Tibial nerve (tissue), 4 donors: ENCODE measurements at regions not wholly inside any gene's neighbourhood (a gene's known extent, or its start where the extent isn't known, plus 50 kb on each side); places are given as distances from the start of the nearest gene placed in this dataset.

Source experiments
- CTCF ChIP-seq, 5 experiments: fragments of 200-600 bp in 3 of 5; fragments of 450-650 bp in 2 of 5; sonication (generic) in 3 of 5; IDR thresholded peaks; one replicate each; pipeline ENCODE4 v1.5.1; 2016 to 2019; ENCODE audit warnings: antibody characterized with exemption in 5 of 5, mild to moderate bottlenecking in 3 of 5, moderate library complexity in 2 of 5
- EP300 ChIP-seq, 2 donors: sonication (generic); formaldehyde crosslinking; IDR thresholded peaks; one replicate each; pipeline ENCODE4 v1.6.1; 2017; ENCODE audit warnings: antibody characterized with exemption in 2 of 2, mild to moderate bottlenecking in 1 of 2
- POLR2A ChIP-seq, 2 donors: fragments of 450-650 bp; IDR thresholded peaks; one replicate each; pipeline ENCODE4 v1.6.1; 2017; ENCODE audit warnings: antibody characterized with exemption in 2 of 2, mild to moderate bottlenecking in 2 of 2, moderate library complexity in 2 of 2

- TF ChIP-seq CTCF (IDR thresholded peaks at IDR 0.05) (no peak), POLR2A (IDR thresholded peaks at IDR 0.05) (no peak), EP300 (IDR thresholded peaks at IDR 0.05) (no peak)
Measured at GRCh38 chrX:55142206-55142918, 53.5 kb downstream of the PAGE2 start.
